ENCODE measurements at regions not wholly inside any gene's neighbourhood (a gene's known extent, or its start where the extent isn't known, plus 50 kb on each side); places are given as distances from the start of the nearest gene placed in this dataset.
A peak's percentile ranks its signal among the peaks of the same experiment; 100 is the strongest.
"Not testable (repeated sequence)": the region's sequence is repeated elsewhere in the genome, so short reads cannot be mapped to it uniquely, and the experiment has no call there.

DNA sequence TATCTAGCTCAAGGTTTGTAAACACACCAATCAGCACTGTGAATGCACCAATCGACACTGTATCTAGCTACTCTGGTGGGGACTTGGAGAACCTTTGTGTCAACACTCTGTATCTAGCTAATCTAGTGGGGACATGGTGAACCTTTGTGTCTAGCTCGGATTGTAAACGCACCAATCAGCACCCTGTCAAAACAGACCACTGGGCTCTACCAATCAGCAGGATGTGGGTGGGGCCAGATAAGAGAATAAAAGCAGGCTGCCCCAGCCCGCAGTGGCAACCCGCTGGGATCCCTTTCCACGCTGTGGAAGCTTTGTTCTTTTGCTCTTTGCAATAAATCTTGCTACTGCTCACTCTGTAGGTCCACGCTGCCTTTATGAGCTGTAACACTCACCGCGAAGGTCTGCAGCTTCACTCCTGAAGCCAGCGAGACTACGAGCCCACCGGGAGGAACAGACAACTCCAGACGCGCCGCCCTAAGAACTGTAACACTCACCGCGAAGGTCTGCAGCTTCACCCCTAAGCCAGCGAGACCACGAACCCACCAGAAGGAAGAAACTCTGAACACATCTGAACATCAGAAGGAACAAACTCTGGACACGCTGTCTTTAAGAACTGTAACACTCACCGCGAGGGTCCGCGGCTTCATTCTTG, 128.5 kb downstream of the MRPL14 start (continued):
- TF ChIP-seq, protein P1, sequence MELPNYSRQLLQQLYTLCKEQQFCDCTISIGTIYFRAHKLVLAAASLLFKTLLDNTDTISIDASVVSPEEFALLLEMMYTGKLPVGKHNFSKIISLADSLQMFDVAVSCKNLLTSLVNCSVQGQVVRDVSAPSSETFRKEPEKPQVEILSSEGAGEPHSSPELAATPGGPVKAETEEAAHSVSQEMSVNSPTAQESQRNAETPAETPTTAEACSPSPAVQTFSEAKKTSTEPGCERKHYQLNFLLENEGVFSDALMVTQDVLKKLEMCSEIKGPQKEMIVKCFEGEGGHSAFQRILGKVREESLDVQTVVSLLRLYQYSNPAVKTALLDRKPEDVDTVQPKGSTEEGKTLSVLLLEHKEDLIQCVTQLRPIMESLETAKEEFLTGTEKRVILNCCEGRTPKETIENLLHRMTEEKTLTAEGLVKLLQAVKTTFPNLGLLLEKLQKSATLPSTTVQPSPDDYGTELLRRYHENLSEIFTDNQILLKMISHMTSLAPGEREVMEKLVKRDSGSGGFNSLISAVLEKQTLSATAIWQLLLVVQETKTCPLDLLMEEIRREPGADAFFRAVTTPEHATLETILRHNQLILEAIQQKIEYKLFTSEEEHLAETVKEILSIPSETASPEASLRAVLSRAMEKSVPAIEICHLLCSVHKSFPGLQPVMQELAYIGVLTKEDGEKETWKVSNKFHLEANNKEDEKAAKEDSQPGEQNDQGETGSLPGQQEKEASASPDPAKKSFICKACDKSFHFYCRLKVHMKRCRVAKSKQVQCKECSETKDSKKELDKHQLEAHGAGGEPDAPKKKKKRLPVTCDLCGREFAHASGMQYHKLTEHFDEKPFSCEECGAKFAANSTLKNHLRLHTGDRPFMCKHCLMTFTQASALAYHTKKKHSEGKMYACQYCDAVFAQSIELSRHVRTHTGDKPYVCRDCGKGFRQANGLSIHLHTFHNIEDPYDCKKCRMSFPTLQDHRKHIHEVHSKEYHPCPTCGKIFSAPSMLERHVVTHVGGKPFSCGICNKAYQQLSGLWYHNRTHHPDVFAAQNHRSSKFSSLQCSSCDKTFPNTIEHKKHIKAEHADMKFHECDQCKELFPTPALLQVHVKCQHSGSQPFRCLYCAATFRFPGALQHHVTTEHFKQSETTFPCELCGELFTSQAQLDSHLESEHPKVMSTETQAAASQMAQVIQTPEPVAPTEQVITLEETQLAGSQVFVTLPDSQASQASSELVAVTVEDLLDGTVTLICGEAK (IDR thresholded peaks at IDR 0.05): not testable (repeated sequence)
- TF ChIP-seq, protein P1 (CRISPR knock-in tag; IDR thresholded peaks at IDR 0.05): peak; percentile 30; the same call in 1 of the 2 replicates
- not testable (repeated sequence) for TF ChIP-seq SOX13 (IDR thresholded peaks at IDR 0.05)
- TF ChIP-seq SOX13 (CRISPR knock-in tag; conservative IDR thresholded peaks at IDR 0.05 in 1 of 2, IDR thresholded peaks at IDR 0.05 in 1 of 2): peak in 1 of 2 experiments; percentile 17; a peak in 1 of 4 replicates
- TF ChIP-seq POGZ (CRISPR knock-in tag; IDR thresholded peaks at IDR 0.05): peak; percentile 69
- TF ChIP-seq ZNF607 (CRISPR knock-in tag; IDR thresholded peaks at IDR 0.05; ENCODE audit: borderline replicate concordance): 0 out of 2 replicates have a peak, but pooled peaks have one; percentile 71
- TF ChIP-seq NFYB (CRISPR knock-in tag; IDR thresholded peaks at IDR 0.05): peak; percentile 83
- peak; percentile 26; the same call in 1 of the 2 replicates for TF ChIP-seq SAP130 (CRISPR knock-in tag; IDR thresholded peaks at IDR 0.05; ENCODE audit: low read depth)
- TF ChIP-seq FOXA3 (CRISPR knock-in tag; IDR thresholded peaks at IDR 0.05): peak; percentile 30; the same call in 1 of the 2 replicates
- TF ChIP-seq ZNF891 (CRISPR knock-in tag; IDR thresholded peaks at IDR 0.05): 0 out of 2 replicates have a peak, but pooled peaks have one; percentile 42
- TF ChIP-seq, protein P2, sequence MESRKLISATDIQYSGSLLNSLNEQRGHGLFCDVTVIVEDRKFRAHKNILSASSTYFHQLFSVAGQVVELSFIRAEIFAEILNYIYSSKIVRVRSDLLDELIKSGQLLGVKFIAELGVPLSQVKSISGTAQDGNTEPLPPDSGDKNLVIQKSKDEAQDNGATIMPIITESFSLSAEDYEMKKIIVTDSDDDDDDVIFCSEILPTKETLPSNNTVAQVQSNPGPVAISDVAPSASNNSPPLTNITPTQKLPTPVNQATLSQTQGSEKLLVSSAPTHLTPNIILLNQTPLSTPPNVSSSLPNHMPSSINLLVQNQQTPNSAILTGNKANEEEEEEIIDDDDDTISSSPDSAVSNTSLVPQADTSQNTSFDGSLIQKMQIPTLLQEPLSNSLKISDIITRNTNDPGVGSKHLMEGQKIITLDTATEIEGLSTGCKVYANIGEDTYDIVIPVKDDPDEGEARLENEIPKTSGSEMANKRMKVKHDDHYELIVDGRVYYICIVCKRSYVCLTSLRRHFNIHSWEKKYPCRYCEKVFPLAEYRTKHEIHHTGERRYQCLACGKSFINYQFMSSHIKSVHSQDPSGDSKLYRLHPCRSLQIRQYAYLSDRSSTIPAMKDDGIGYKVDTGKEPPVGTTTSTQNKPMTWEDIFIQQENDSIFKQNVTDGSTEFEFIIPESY (CRISPR knock-in tag; IDR thresholded peaks at IDR 0.05): peak; percentile 59; the same call in 1 of the 2 replicates
- TF ChIP-seq NFYC (CRISPR knock-in tag; IDR thresholded peaks at IDR 0.05): peak; percentile 84
- TF ChIP-seq, protein P3, sequence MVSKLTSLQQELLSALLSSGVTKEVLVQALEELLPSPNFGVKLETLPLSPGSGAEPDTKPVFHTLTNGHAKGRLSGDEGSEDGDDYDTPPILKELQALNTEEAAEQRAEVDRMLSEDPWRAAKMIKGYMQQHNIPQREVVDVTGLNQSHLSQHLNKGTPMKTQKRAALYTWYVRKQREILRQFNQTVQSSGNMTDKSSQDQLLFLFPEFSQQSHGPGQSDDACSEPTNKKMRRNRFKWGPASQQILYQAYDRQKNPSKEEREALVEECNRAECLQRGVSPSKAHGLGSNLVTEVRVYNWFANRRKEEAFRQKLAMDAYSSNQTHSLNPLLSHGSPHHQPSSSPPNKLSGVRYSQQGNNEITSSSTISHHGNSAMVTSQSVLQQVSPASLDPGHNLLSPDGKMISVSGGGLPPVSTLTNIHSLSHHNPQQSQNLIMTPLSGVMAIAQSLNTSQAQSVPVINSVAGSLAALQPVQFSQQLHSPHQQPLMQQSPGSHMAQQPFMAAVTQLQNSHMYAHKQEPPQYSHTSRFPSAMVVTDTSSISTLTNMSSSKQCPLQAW (CRISPR knock-in tag; IDR thresholded peaks at IDR 0.05): peak; percentile 41
- 0 out of 2 replicates have a peak, but pooled peaks have one; percentile 24 for TF ChIP-seq CHCHD3 (CRISPR knock-in tag; IDR thresholded peaks at IDR 0.05)
- peak; percentile 59; the same call in 1 of the 2 replicates for TF ChIP-seq RFX5 (IDR thresholded peaks at IDR 0.05; ENCODE audit: low read depth, low read length)
- TF ChIP-seq FOXK1 (CRISPR knock-in tag; IDR thresholded peaks at IDR 0.05; ENCODE audit: borderline replicate concordance, low read depth): 0 out of 2 replicates have a peak, but pooled peaks have one; percentile 10
- 0 out of 2 replicates have a peak, but pooled peaks have one; percentile 20 for TF ChIP-seq SP4 (CRISPR knock-in tag; IDR thresholded peaks at IDR 0.05)
